ENCODE measurements at regions not wholly inside any gene's neighbourhood (a gene's known extent, or its start where the extent isn't known, plus 50 kb on each side); places are given as distances from the start of the nearest gene placed in this dataset.

- Histone ChIP-seq H3K4me3 (ENCODE audit: low read depth, low read length) (no peak overlapping the region), H3K27me3 (ENCODE audit: control insufficient read depth, insufficient read depth, low read length) (no peaks in the 10 kb centered on the region), H3K36me3 (ENCODE audit: control insufficient read depth, insufficient read depth, low read length) (no peaks in the 10 kb centered on the region)
- ChIA-PET POLR2A (no interaction called here), CTCF (no interaction called here)
- DNase-seq (ENCODE audit: low read depth): no peak
- no peak for TF ChIP-seq CTCF (IDR thresholded peaks at IDR 0.05; ENCODE audit: insufficient read depth, low read depth, low read length)
Measured at GRCh38 chr5:51544031-51544785, 161.0 kb downstream of the ISL1 start.

- no peaks in the 10 kb centered on the region for H3K36me3 ChIP-seq (ENCODE audit: control insufficient read depth, insufficient read depth, low read length)
- ChIA-PET CTCF (no interaction called here), POLR2A (no interaction called here)
- H3K27me3 ChIP-seq (ENCODE audit: control insufficient read depth, insufficient read depth, low read length): no peaks in the 10 kb centered on the region
- DNase-seq (ENCODE audit: low read depth): no peak
- no peak for TF ChIP-seq CTCF (IDR thresholded peaks at IDR 0.05; ENCODE audit: insufficient read depth, low read depth, low read length)
- H3K4me3 ChIP-seq (ENCODE audit: low read depth, low read length): no peak overlapping the region
Measured at GRCh38 chr5:51556833-51557232, 173.6 kb downstream of the ISL1 start.

GRCh38 chr5:51558682-51559081 is 175.4 kb downstream of the ISL1 start:
- ChIA-PET POLR2A (no interaction called here), CTCF (no interaction called here)
- TF ChIP-seq CTCF (IDR thresholded peaks at IDR 0.05; ENCODE audit: insufficient read depth, low read depth, low read length): no peak
- DNase-seq (ENCODE audit: low read depth): no peak
- no peaks in the 10 kb centered on the region for H3K27me3 ChIP-seq (ENCODE audit: control insufficient read depth, insufficient read depth, low read length)
- H3K36me3 ChIP-seq (ENCODE audit: control insufficient read depth, insufficient read depth, low read length): no peaks in the 10 kb centered on the region
- no peak overlapping the region for H3K4me3 ChIP-seq (ENCODE audit: low read depth, low read length)

GRCh38 chr5:51559339-51559738 is 176.1 kb downstream of the ISL1 start:
- no peak for TF ChIP-seq CTCF (IDR thresholded peaks at IDR 0.05; ENCODE audit: insufficient read depth, low read depth, low read length)
- no peaks in the 10 kb centered on the region for H3K36me3 ChIP-seq (ENCODE audit: control insufficient read depth, insufficient read depth, low read length)
- POLR2A ChIA-PET: no interaction called here
- no peaks in the 10 kb centered on the region for H3K27me3 ChIP-seq (ENCODE audit: control insufficient read depth, insufficient read depth, low read length)
- no peak for DNase-seq (ENCODE audit: low read depth)
- CTCF ChIA-PET: no interaction called here
- no peak overlapping the region for H3K4me3 ChIP-seq (ENCODE audit: low read depth, low read length)

GRCh38 chr5:51559921-51560658 is 176.8 kb downstream of the ISL1 start:
- DNase-seq (ENCODE audit: low read depth): no peak
- H3K4me3 ChIP-seq (ENCODE audit: low read depth, low read length): no peak overlapping the region
- H3K27me3 ChIP-seq (ENCODE audit: control insufficient read depth, insufficient read depth, low read length): no peaks in the 10 kb centered on the region
- TF ChIP-seq CTCF (IDR thresholded peaks at IDR 0.05; ENCODE audit: insufficient read depth, low read depth, low read length): no peak
- H3K36me3 ChIP-seq (ENCODE audit: control insufficient read depth, insufficient read depth, low read length): no peaks in the 10 kb centered on the region
- ChIA-PET POLR2A (no interaction called here), CTCF (no interaction called here)
